NOMO-1 treated with dmso at 0.1 percent for 144 hours (cell line): ENCODE measurements at regions not wholly inside any gene's neighbourhood (a gene's known extent, or its start where the extent isn't known, plus 50 kb on each side); places are given as distances from the start of the nearest gene placed in this dataset.

Source experiments
- DNase-seq: peaks from one replicate; lab custom pipeline; 2025; ENCODE audit not compliant: unreplicated experiment; lab: John Stamatoyannopoulos, UW

GRCh38 chr13:22589880-22590279, 590.9 kb upstream of the SGCG start:
- no peak for DNase-seq

GRCh38 chr13:22592515-22592914, 588.3 kb upstream of the SGCG start:
- no peak for DNase-seq

- DNase-seq: no peak
Measured at GRCh38 chr13:22594041-22594440, 586.7 kb upstream of the SGCG start.

GRCh38 chr13:22596171-22596863, 584.5 kb upstream of the SGCG start:
- DNase-seq: no peak

GRCh38 chr13:22599156-22599555, 581.6 kb upstream of the SGCG start:
- DNase-seq: no peak

GRCh38 chr13:22618002-22618401, 562.8 kb upstream of the SGCG start:
- DNase-seq: no peak

- no peak for DNase-seq
Measured at GRCh38 chr13:22625691-22626090, 555.1 kb upstream of the SGCG start.

GRCh38 chr13:22629374-22629773, 551.4 kb upstream of the SGCG start:
- DNase-seq: no peak

GRCh38 chr13:22642088-22642487, 538.7 kb upstream of the SGCG start:
- no peak for DNase-seq

- DNase-seq: no peak
Measured at GRCh38 chr13:22644941-22645340, 535.8 kb upstream of the SGCG start.

- DNase-seq: no peak
Measured at GRCh38 chr13:22647156-22647850, 533.5 kb upstream of the SGCG start.

GRCh38 chr13:22648320-22648801, 532.4 kb upstream of the SGCG start:
- DNase-seq: no peak

GRCh38 chr13:22652796-22653195, 528.0 kb upstream of the SGCG start:
- no peak for DNase-seq

GRCh38 chr13:22653866-22654265, 526.9 kb upstream of the SGCG start:
- DNase-seq: no peak

GRCh38 chr13:22655106-22655852, 525.5 kb upstream of the SGCG start:
- DNase-seq: no peak

GRCh38 chr13:22662771-22663170, 518.0 kb upstream of the SGCG start:
- DNase-seq: no peak

- DNase-seq: no peak
Measured at GRCh38 chr13:22665506-22665905, 515.3 kb upstream of the SGCG start.

GRCh38 chr13:22690756-22691155, 490.0 kb upstream of the SGCG start:
- DNase-seq: no peak

GRCh38 chr13:22693691-22694090, 487.1 kb upstream of the SGCG start:
- DNase-seq: no peak

- DNase-seq: no peak
Measured at GRCh38 chr13:22696433-22696832, 484.3 kb upstream of the SGCG start.

- no peak for DNase-seq
Measured at GRCh38 chr13:22698467-22698866, 482.3 kb upstream of the SGCG start.
